ENCODE measurements at regions not wholly inside any gene's neighbourhood (a gene's known extent, or its start where the extent isn't known, plus 50 kb on each side); places are given as distances from the start of the nearest gene placed in this dataset.

GRCh38 chr7:145599376-145599775 is 517.2 kb upstream of the CNTNAP2 start:
- no peak for DNase-seq
- Histone ChIP-seq H3K36me3 (no peaks in the 10 kb centered on the region), H3K27me3 (no peaks in the 10 kb centered on the region), H3K27ac (no peak overlapping the region), H3K4me3 (no peak overlapping the region), H3K9me3 (peaks cover 0 to 29% (median 1%) of the 10 kb centered on the region in 11 donors), H3K4me1 (no peaks in the 10 kb centered on the region)
- TF ChIP-seq CTCF (IDR thresholded peaks at IDR 0.05) = no peak
- 46 to 48% methylated on average over 1 of the region's 1 CpG for WGBS, 2 donors
- no peak for ATAC-seq
- intact Hi-C loops (cut with DNase I) = no loop called here

- H3K36me3 ChIP-seq = no peaks in the 10 kb centered on the region
- intact Hi-C loops (cut with DNase I) = loop anchor here in 1 of 10 donors (10.0 kb wide), 1 partner anchor 60 kb away; no protein-coding TSS in a partner anchor
- H3K27ac ChIP-seq = no peak overlapping the region
- H3K4me3 ChIP-seq = no peak overlapping the region
- DNase-seq (no peak), ATAC-seq (no peak)
- H3K27me3 ChIP-seq = no peaks in the 10 kb centered on the region
- no peaks in the 10 kb centered on the region for H3K4me1 ChIP-seq
- 79 to 84% methylated on average over 1 of the region's 1 CpG for WGBS, 2 donors
- H3K9me3 ChIP-seq = peaks cover 0 to 14% (median 0%) of the 10 kb centered on the region in 11 donors
- no peak for TF ChIP-seq CTCF (IDR thresholded peaks at IDR 0.05)
These were observed 532.2 kb upstream of the CNTNAP2 start for GRCh38 chr7:145584401-145584800.

DNA sequence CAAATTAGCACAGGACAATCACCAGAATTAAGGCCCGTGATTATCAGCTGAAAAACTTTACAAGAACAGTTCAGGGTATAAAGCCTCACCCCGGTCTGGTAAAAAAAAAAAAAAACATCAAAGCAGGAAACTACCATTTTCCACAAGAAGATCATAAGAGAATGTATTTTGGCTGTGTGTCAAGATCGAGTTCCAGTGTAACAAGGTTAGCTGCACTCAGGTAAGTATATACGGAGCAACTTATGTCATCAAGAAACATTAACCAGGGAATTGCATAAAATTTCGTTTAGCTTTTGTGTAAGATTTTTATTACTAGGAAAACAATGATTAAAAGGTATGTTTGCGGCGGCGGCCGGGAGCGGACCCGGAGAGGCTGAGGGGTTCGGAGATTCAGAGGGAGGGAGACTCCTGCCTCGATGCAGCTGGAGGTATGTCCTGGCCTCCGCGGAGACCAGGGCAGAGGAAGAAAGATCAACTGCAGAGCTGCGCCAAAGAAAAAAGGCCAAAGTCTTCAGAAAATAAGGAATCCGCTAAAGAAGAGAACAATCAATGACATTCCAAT is 533.8 kb upstream of the CNTNAP2 start:
- no peak for TF ChIP-seq CTCF (IDR thresholded peaks at IDR 0.05)
- 86 to 87% methylated on average over 17 of the region's 17 CpGs for WGBS, 2 donors

DNA sequence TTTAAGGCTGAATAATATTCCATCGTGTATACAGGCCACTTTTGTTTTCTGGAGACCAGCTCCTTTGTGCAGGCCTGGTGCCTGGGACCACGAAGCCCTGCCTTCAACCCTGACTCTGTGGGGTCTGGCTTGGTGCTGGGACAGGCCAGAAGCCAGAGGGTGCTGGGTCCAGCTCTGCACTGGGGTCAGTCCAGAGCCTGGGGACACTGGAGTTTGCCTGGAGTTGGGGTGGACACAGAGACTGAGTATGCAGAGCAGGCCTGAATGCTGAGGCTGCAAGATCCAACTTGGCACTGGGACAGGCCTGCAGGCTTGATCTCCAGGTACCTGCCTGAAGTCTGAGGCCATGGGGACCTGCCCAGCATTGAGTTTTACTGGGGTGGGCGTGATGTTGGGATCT is 558.8 kb upstream of the CNTNAP2 start:
- Histone ChIP-seq H3K36me3 (no peaks in the 10 kb centered on the region), H3K27me3 (no peaks in the 10 kb centered on the region), H3K4me1 (no peaks in the 10 kb centered on the region), H3K27ac (no peak overlapping the region), H3K4me3 (no peak overlapping the region), H3K9me3 (peaks cover 0 to 10% (median 0%) of the 10 kb centered on the region in 11 donors)
- WGBS, 2 donors = 58 to 67% methylated on average over 3 of the region's 3 CpGs
- no peak for TF ChIP-seq CTCF (IDR thresholded peaks at IDR 0.05)
- no peak for DNase-seq
- intact Hi-C loops (cut with DNase I) = no loop called here
- no peak for ATAC-seq

More for the DNA sequence above, 533.8 kb upstream of the CNTNAP2 start:
- no peak overlapping the region for H3K4me3 ChIP-seq
- DNase-seq (no peak), ATAC-seq (no peak)
- H3K9me3 ChIP-seq = peaks cover 0 to 20% (median 2%) of the 10 kb centered on the region in 11 donors
- H3K36me3 ChIP-seq = no peaks in the 10 kb centered on the region
- no peak overlapping the region for H3K27ac ChIP-seq
- intact Hi-C loops (cut with DNase I) = loop anchor here in 1 of 10 donors (10.0 kb wide), 1 partner anchor 62 kb away; no protein-coding TSS in a partner anchor
- no peaks in the 10 kb centered on the region for H3K4me1 ChIP-seq
- no peaks in the 10 kb centered on the region for H3K27me3 ChIP-seq

All from heart right ventricle (tissue), 16 donors.